ENCODE measurements at regions not wholly inside any gene's neighbourhood (a gene's known extent, or its start where the extent isn't known, plus 50 kb on each side); places are given as distances from the start of the nearest gene placed in this dataset.

GRCh38 chr2:30341500-30342267 is 105.4 kb upstream of the LCLAT1 start:
- DNase-seq = no peak

- no peak for DNase-seq
Measured at GRCh38 chr2:30346471-30347169, 100.4 kb upstream of the LCLAT1 start.

- no peak for DNase-seq
Measured at GRCh38 chr2:30348825-30349224, 98.2 kb upstream of the LCLAT1 start.

GRCh38 chr2:30349691-30350090 is 97.4 kb upstream of the LCLAT1 start:
- DNase-seq = no peak

GRCh38 chr2:30351116-30351515 is 95.9 kb upstream of the LCLAT1 start:
- no peak for DNase-seq

GRCh38 chr2:30351949-30352348 is 95.1 kb upstream of the LCLAT1 start:
- DNase-seq = no peak

- no peak for DNase-seq
Measured at GRCh38 chr2:30354150-30354549, 92.9 kb upstream of the LCLAT1 start.

- no peak for DNase-seq
Measured at GRCh38 chr2:30354621-30355020, 92.4 kb upstream of the LCLAT1 start.

- DNase-seq = no peak
Measured at GRCh38 chr2:30355306-30355705, 91.7 kb upstream of the LCLAT1 start.

- no peak for DNase-seq
Measured at GRCh38 chr2:30356071-30356470, 91.0 kb upstream of the LCLAT1 start.

- DNase-seq = no peak
Measured at GRCh38 chr2:30356776-30357175, 90.3 kb upstream of the LCLAT1 start.

- no peak for DNase-seq
Measured at GRCh38 chr2:30358351-30358750, 88.7 kb upstream of the LCLAT1 start.

- DNase-seq = no peak
Measured at GRCh38 chr2:30358842-30359241, 88.2 kb upstream of the LCLAT1 start.

GRCh38 chr2:30359644-30360167 is 87.3 kb upstream of the LCLAT1 start:
- DNase-seq = no peak

GRCh38 chr2:30361751-30362394 is 85.2 kb upstream of the LCLAT1 start:
- DNase-seq = no peak

- no peak for DNase-seq
Measured at GRCh38 chr2:30362468-30363081, 84.5 kb upstream of the LCLAT1 start.

GRCh38 chr2:30363406-30363805 is 83.6 kb upstream of the LCLAT1 start:
- DNase-seq = no peak

- no peak for DNase-seq
Measured at GRCh38 chr2:30365201-30365600, 81.8 kb upstream of the LCLAT1 start.

- no peak for DNase-seq
Measured at GRCh38 chr2:30366199-30366691, 80.8 kb upstream of the LCLAT1 start.

- DNase-seq = no peak
Measured at GRCh38 chr2:30367232-30368070, 79.6 kb upstream of the LCLAT1 start.

GRCh38 chr2:30368258-30368657 is 78.8 kb upstream of the LCLAT1 start:
- no peak for DNase-seq

GRCh38 chr2:30371028-30371689 is 75.9 kb upstream of the LCLAT1 start:
- DNase-seq = no peak
